ENCODE measurements at regions not wholly inside any gene's neighbourhood (a gene's known extent, or its start where the extent isn't known, plus 50 kb on each side); places are given as distances from the start of the nearest gene placed in this dataset.

DNA sequence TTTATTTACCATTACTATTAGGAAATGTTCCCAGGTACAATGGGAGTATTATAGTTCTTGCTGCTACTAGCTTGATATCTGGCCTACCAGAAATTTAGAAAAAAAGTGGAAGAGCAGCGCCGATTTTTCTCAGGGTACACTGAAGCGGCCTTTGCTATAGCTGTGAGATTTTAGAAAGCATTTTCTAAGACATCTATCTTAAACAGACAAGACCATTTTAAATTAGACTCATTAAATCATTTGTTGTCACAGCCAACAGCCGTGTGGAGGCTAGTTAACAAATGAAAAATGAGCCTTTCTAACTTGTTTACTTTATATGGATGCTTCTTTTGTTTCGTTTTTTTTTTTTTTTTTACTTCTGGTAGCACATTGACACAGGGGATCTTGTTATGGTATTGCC is 183.2 kb upstream of the ZRANB2 start:
- ChIA-PET CTCF (no interaction called here), POLR2A (no interaction called here)
- H3K27me3 ChIP-seq (ENCODE audit: control insufficient read depth, insufficient read depth, low read length) = no peaks in the 10 kb centered on the region
- no peaks in the 10 kb centered on the region for H3K36me3 ChIP-seq (ENCODE audit: control insufficient read depth, insufficient read depth, low read length)
- H3K27ac ChIP-seq (ENCODE audit: low read length) = no peak overlapping the region
- ATAC-seq (no peak), DNase-seq (ENCODE audit: low read depth, low spot score) (no peak)
- TF ChIP-seq POLR2AphosphoS5 (IDR thresholded peaks at IDR 0.05; ENCODE audit: low read depth, low read length) (no peak), SIN3A (IDR thresholded peaks at IDR 0.05; ENCODE audit: borderline replicate concordance, insufficient read depth, low read depth, low read length) (no peak), TCF7L2 (IDR thresholded peaks at IDR 0.05; ENCODE audit: low read depth, low read length) (no peak)
- TF ChIP-seq, protein P1, sequence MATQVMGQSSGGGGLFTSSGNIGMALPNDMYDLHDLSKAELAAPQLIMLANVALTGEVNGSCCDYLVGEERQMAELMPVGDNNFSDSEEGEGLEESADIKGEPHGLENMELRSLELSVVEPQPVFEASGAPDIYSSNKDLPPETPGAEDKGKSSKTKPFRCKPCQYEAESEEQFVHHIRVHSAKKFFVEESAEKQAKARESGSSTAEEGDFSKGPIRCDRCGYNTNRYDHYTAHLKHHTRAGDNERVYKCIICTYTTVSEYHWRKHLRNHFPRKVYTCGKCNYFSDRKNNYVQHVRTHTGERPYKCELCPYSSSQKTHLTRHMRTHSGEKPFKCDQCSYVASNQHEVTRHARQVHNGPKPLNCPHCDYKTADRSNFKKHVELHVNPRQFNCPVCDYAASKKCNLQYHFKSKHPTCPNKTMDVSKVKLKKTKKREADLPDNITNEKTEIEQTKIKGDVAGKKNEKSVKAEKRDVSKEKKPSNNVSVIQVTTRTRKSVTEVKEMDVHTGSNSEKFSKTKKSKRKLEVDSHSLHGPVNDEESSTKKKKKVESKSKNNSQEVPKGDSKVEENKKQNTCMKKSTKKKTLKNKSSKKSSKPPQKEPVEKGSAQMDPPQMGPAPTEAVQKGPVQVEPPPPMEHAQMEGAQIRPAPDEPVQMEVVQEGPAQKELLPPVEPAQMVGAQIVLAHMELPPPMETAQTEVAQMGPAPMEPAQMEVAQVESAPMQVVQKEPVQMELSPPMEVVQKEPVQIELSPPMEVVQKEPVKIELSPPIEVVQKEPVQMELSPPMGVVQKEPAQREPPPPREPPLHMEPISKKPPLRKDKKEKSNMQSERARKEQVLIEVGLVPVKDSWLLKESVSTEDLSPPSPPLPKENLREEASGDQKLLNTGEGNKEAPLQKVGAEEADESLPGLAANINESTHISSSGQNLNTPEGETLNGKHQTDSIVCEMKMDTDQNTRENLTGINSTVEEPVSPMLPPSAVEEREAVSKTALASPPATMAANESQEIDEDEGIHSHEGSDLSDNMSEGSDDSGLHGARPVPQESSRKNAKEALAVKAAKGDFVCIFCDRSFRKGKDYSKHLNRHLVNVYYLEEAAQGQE (IDR thresholded peaks at IDR 0.05; ENCODE audit: insufficient read depth in 1 of 2, low read depth in 2 of 2, low read length in 1 of 2) = no peak
- TF ChIP-seq, protein P2, sequence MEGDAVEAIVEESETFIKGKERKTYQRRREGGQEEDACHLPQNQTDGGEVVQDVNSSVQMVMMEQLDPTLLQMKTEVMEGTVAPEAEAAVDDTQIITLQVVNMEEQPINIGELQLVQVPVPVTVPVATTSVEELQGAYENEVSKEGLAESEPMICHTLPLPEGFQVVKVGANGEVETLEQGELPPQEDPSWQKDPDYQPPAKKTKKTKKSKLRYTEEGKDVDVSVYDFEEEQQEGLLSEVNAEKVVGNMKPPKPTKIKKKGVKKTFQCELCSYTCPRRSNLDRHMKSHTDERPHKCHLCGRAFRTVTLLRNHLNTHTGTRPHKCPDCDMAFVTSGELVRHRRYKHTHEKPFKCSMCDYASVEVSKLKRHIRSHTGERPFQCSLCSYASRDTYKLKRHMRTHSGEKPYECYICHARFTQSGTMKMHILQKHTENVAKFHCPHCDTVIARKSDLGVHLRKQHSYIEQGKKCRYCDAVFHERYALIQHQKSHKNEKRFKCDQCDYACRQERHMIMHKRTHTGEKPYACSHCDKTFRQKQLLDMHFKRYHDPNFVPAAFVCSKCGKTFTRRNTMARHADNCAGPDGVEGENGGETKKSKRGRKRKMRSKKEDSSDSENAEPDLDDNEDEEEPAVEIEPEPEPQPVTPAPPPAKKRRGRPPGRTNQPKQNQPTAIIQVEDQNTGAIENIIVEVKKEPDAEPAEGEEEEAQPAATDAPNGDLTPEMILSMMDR (IDR thresholded peaks at IDR 0.05) = no peak
- in situ Hi-C loops (cut with HindIII; ENCODE audit: low pct_unique_long_range_greater_than_20kb, low sequenced_read_pairs) = no loop called here
- no peak overlapping the region for H3K4me3 ChIP-seq (ENCODE audit: low read depth in 2 of 2, low read length in 2 of 2)
- no peaks in the 10 kb centered on the region for H3K9me3 ChIP-seq (ENCODE audit: control insufficient read depth, insufficient read depth, low read depth, low read length)
- H3K4me1 ChIP-seq (ENCODE audit: control insufficient read depth, insufficient read depth, low read length) = no peaks in the 10 kb centered on the region
- no TSS peak for BruUV-seq (replicated peaks)
- intact Hi-C loops (cut with micrococcal nuclease; ENCODE audit: unreplicated experiment) = no loop called here

GRCh38 chr1:71262970-71263369 is 182.1 kb upstream of the ZRANB2 start:
- Histone ChIP-seq H3K27me3 (ENCODE audit: control insufficient read depth, insufficient read depth, low read length) (no peaks in the 10 kb centered on the region), H3K9me3 (ENCODE audit: control insufficient read depth, insufficient read depth, low read depth, low read length) (no peaks in the 10 kb centered on the region), H3K27ac (ENCODE audit: low read length) (no peak overlapping the region), H3K4me1 (ENCODE audit: control insufficient read depth, insufficient read depth, low read length) (no peaks in the 10 kb centered on the region), H3K36me3 (ENCODE audit: control insufficient read depth, insufficient read depth, low read length) (no peaks in the 10 kb centered on the region), H3K4me3 (ENCODE audit: low read depth in 2 of 2, low read length in 2 of 2) (no peak overlapping the region)
- in situ Hi-C loops (cut with HindIII; ENCODE audit: low pct_unique_long_range_greater_than_20kb, low sequenced_read_pairs) (no loop called here), intact Hi-C loops (cut with micrococcal nuclease; ENCODE audit: unreplicated experiment) (no loop called here)
- CTCF ChIA-PET = no interaction called here
- no TSS peak for BruUV-seq (replicated peaks)
- POLR2A ChIA-PET = no interaction called here
- TF ChIP-seq, protein P2 (IDR thresholded peaks at IDR 0.05) = no peak
- no peak for TF ChIP-seq TCF7L2 (IDR thresholded peaks at IDR 0.05; ENCODE audit: low read depth, low read length)
- TF ChIP-seq POLR2AphosphoS5 (IDR thresholded peaks at IDR 0.05; ENCODE audit: low read depth, low read length) = no peak
- TF ChIP-seq, protein P1 (IDR thresholded peaks at IDR 0.05; ENCODE audit: insufficient read depth in 1 of 2, low read depth in 2 of 2, low read length in 1 of 2) = no peak
- TF ChIP-seq SIN3A (IDR thresholded peaks at IDR 0.05; ENCODE audit: borderline replicate concordance, insufficient read depth, low read depth, low read length) = no peak
- DNase-seq (ENCODE audit: low read depth, low spot score) = no peak
- ATAC-seq = no peak
